Fibroblast of lung (primary cell): ENCODE measurements at regions not wholly inside any gene's neighbourhood (a gene's known extent, or its start where the extent isn't known, plus 50 kb on each side); places are given as distances from the start of the nearest gene placed in this dataset.

ENCODE experiments used
- EZH2 ChIP-seq: IDR thresholded peaks from 2 replicates; pipeline ENCODE4 v1.5.1; 2012; ENCODE audit warnings: low read length, control low read depth, mild to moderate bottlenecking; ENCODE audit errors: missing control alignments
- TF ChIP-seq, protein P1 (sequence below), 2 donors: IDR thresholded peaks in 1 of 2; conservative IDR thresholded peaks in 1 of 2; 1 replicate in 1 of 2; 2 replicates in 1 of 2; pipeline ENCODE4 v1.5.1; 2011 to 2012; ENCODE audit warnings: low read length in 2 of 2, control low read depth in 1 of 2, inconsistent platforms in 1 of 2, low read depth in 1 of 2, mild to moderate bottlenecking in 1 of 2

GRCh38 chr11:121999651-122000050, 116.4 kb downstream of the BLID start:
- TF ChIP-seq, protein P1, sequence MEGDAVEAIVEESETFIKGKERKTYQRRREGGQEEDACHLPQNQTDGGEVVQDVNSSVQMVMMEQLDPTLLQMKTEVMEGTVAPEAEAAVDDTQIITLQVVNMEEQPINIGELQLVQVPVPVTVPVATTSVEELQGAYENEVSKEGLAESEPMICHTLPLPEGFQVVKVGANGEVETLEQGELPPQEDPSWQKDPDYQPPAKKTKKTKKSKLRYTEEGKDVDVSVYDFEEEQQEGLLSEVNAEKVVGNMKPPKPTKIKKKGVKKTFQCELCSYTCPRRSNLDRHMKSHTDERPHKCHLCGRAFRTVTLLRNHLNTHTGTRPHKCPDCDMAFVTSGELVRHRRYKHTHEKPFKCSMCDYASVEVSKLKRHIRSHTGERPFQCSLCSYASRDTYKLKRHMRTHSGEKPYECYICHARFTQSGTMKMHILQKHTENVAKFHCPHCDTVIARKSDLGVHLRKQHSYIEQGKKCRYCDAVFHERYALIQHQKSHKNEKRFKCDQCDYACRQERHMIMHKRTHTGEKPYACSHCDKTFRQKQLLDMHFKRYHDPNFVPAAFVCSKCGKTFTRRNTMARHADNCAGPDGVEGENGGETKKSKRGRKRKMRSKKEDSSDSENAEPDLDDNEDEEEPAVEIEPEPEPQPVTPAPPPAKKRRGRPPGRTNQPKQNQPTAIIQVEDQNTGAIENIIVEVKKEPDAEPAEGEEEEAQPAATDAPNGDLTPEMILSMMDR (conservative IDR thresholded peaks at IDR 0.05 in 1 of 2, IDR thresholded peaks at IDR 0.05 in 1 of 2; ENCODE audit: low read depth in 1 of 2, low read length in 2 of 2): no peak
- no peak for TF ChIP-seq EZH2
